ENCODE measurements at regions not wholly inside any gene's neighbourhood (a gene's known extent, or its start where the extent isn't known, plus 50 kb on each side); places are given as distances from the start of the nearest gene placed in this dataset.

DNA sequence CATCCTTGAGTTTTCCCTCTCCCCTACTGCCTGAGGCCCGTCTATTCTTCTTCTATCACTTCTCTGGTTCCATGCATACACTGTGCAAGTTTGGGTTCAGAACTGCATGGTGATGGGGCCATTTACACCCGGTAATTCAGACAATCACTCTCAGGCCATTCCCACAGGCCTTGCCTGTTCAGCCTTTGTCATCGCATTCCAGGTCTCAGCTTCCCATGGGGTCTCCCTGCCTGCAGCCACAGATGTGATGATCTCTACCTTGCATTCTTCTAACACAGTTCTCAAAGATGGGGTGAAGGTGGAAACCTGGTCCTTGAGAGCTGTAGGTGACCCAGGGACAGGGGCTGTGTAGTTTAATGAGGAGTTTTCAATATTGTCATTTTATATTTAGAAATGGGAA lies 209.2 kb upstream of the TOPAZ1 start:
- peaks cover 8% of the 10 kb centered on the region for H3K27me3 Mint-ChIP-seq
- 95% methylated on average over 2 of the region's 3 CpGs for WGBS (ENCODE audit: insufficient coverage)
- Histone ChIP-seq H3K36me3 (replicated peaks in 1 of 2; ENCODE audit: control extremely low read depth in 1 of 2, control insufficient read depth in 1 of 2, extremely low read depth in 1 of 2, insufficient read depth in 2 of 2, low read length in 1 of 2) (no peaks in the 10 kb centered on the region), H3K27ac (ENCODE audit: low read length in 2 of 2) (no peak overlapping the region), H3K9me3 (ENCODE audit: control extremely low read depth in 1 of 3, control insufficient read depth in 2 of 3, insufficient read depth in 1 of 3, low read length in 2 of 3) (no peaks in the 10 kb centered on the region), H3K4me3 (ENCODE audit: control extremely low read depth in 1 of 5, extremely low read depth in 1 of 5, insufficient read depth in 1 of 5, low read depth in 2 of 5, low read length in 4 of 5) (no peak overlapping the region), H3K4me2 (replicated peaks; ENCODE audit: low read depth, low read length, poor library complexity, severe bottlenecking) (no peak overlapping the region), H4K20me1 (ENCODE audit: control insufficient read depth, insufficient read depth, low read length, poor library complexity, severe bottlenecking) (no peaks in the 10 kb centered on the region), H3K4me1 (ENCODE audit: control insufficient read depth in 2 of 2, insufficient read depth in 2 of 2, low read length in 2 of 2) (peaks cover 4 to 5% of the 10 kb centered on the region in 2 donors), H3K79me2 (ENCODE audit: control insufficient read depth, insufficient read depth, low read length) (no peaks in the 10 kb centered on the region), H2AFZ (ENCODE audit: insufficient read depth, low read depth, low read length, poor library complexity, severe bottlenecking) (no peak overlapping the region), H3K27me3 (replicated peaks in 1 of 4; ENCODE audit: control extremely low read depth in 1 of 4, control insufficient read depth in 3 of 4, insufficient read depth in 4 of 4, low read length in 3 of 4) (peaks cover 0 to 3% (median 0%) of the 10 kb centered on the region in 4 experiments), H3K9ac (ENCODE audit: low read length) (no peak overlapping the region)
- H3K27ac Mint-ChIP-seq = no peak overlapping the region
- peaks cover 9% of the 10 kb centered on the region for H3K4me1 Mint-ChIP-seq
- TF ChIP-seq EZH2 (IDR thresholded peaks at IDR 0.05; ENCODE audit: borderline replicate concordance, insufficient read depth, low read depth, low read length, poor library complexity, severe bottlenecking) = no peak
- TF ChIP-seq CTCF (IDR thresholded peaks at IDR 0.05) = no peak
- POLR2A ChIA-PET = no interaction called here
- intact Hi-C loops (cut with micrococcal nuclease) = no loop called here
- DNase-seq (no peak), ATAC-seq (ENCODE audit: low read depth) (no peak)
- H3K4me3 Mint-ChIP-seq = no peak overlapping the region
- no peaks in the 10 kb centered on the region for H3K9me3 Mint-ChIP-seq (ENCODE audit: insufficient read depth)
- CTCF ChIA-PET = no interaction called here

- POLR2A ChIA-PET = no interaction called here
- CTCF ChIA-PET = no interaction called here
Observed at GRCh38 chr3:44033123-44033522, 208.6 kb upstream of the TOPAZ1 start.

More at GRCh38 chr3:44033123-44033522, 208.6 kb upstream of the TOPAZ1 start:
- H3K27ac Mint-ChIP-seq = no peak overlapping the region
- intact Hi-C loops (cut with micrococcal nuclease) = no loop called here
- TF ChIP-seq EZH2 (IDR thresholded peaks at IDR 0.05; ENCODE audit: borderline replicate concordance, insufficient read depth, low read depth, low read length, poor library complexity, severe bottlenecking) (no peak), CTCF (IDR thresholded peaks at IDR 0.05) (no peak)
- H3K27ac ChIP-seq (ENCODE audit: low read length in 2 of 2) = no peak overlapping the region
- H3K9ac ChIP-seq (ENCODE audit: low read length) = no peak overlapping the region
- H3K4me1 ChIP-seq (ENCODE audit: control insufficient read depth in 2 of 2, insufficient read depth in 2 of 2, low read length in 2 of 2) = peaks cover 4 to 5% of the 10 kb centered on the region in 2 donors
- H3K4me1 Mint-ChIP-seq = peaks cover 13% of the 10 kb centered on the region
- H3K9me3 Mint-ChIP-seq (ENCODE audit: insufficient read depth) = no peaks in the 10 kb centered on the region
- H3K79me2 ChIP-seq (ENCODE audit: control insufficient read depth, insufficient read depth, low read length) = no peaks in the 10 kb centered on the region
- ATAC-seq (ENCODE audit: low read depth) (no peak), DNase-seq (no peak)
- H3K4me2 ChIP-seq (replicated peaks; ENCODE audit: low read depth, low read length, poor library complexity, severe bottlenecking) = no peak overlapping the region
- 100% methylated on average over 1 of the region's 2 CpGs for WGBS (ENCODE audit: insufficient coverage)
- H4K20me1 ChIP-seq (ENCODE audit: control insufficient read depth, insufficient read depth, low read length, poor library complexity, severe bottlenecking) = no peaks in the 10 kb centered on the region
- H3K4me3 Mint-ChIP-seq = no peak overlapping the region
- no peaks in the 10 kb centered on the region for H3K9me3 ChIP-seq (ENCODE audit: control extremely low read depth in 1 of 3, control insufficient read depth in 2 of 3, insufficient read depth in 1 of 3, low read length in 2 of 3)
- peaks cover 0 to 3% (median 0%) of the 10 kb centered on the region in 4 experiments for H3K27me3 ChIP-seq (replicated peaks in 1 of 4; ENCODE audit: control extremely low read depth in 1 of 4, control insufficient read depth in 3 of 4, insufficient read depth in 4 of 4, low read length in 3 of 4)
- no peaks in the 10 kb centered on the region for H3K36me3 ChIP-seq (replicated peaks in 1 of 2; ENCODE audit: control extremely low read depth in 1 of 2, control insufficient read depth in 1 of 2, extremely low read depth in 1 of 2, insufficient read depth in 2 of 2, low read length in 1 of 2)
- H2AFZ ChIP-seq (ENCODE audit: insufficient read depth, low read depth, low read length, poor library complexity, severe bottlenecking) = no peak overlapping the region
- H3K27me3 Mint-ChIP-seq = peaks cover 5% of the 10 kb centered on the region
- no peak overlapping the region for H3K4me3 ChIP-seq (ENCODE audit: control extremely low read depth in 1 of 5, extremely low read depth in 1 of 5, insufficient read depth in 1 of 5, low read depth in 2 of 5, low read length in 4 of 5)
